ENCODE measurements at regions not wholly inside any gene's neighbourhood (a gene's known extent, or its start where the extent isn't known, plus 50 kb on each side); places are given as distances from the start of the nearest gene placed in this dataset.

DNA sequence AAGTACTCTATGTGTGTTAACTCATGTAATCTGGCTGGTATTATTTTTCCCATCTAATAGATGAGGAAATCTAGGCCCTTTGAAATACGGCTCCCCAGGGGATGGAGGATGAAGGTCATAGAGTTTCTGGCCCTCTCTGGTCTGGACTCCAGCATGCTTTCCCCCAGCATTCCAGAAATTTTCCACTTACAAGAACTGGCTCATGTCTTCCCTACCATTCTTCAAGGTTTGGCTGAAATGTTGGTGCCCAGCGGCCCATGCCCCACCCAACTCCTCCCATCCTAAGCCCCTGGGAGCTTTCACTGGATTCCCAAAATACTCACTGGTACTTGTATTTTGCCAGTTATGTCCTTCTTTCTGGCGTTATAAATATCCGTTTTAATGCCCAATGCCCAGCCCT lies 237.5 kb upstream of the NLRP1 start:
- WGBS, 2 donors, result 65 to 81% methylated on average over 4 of the region's 4 CpGs
- no peak overlapping the region for H3K9ac ChIP-seq (ENCODE audit: insufficient read depth in 1 of 2, low read length in 2 of 2)
- no peak overlapping the region for H3K4me3 ChIP-seq
- no peak overlapping the region for H3K27ac ChIP-seq (ENCODE audit: low read depth in 1 of 2, low read length in 1 of 2)
- H3K36me3 ChIP-seq (ENCODE audit: control insufficient read depth in 4 of 4, insufficient read depth in 4 of 4, low read length in 4 of 4), result no peaks in the 10 kb centered on the region
- no peak for ATAC-seq (ENCODE audit: insufficient read depth, low FRiP score)
- DNase-seq, result no peak
- no peaks in the 10 kb centered on the region for H3K4me1 ChIP-seq (ENCODE audit: control insufficient read depth in 5 of 5, insufficient read depth in 5 of 5, low read length in 5 of 5)
- H3K9me3 ChIP-seq (ENCODE audit: control insufficient read depth in 4 of 4, insufficient read depth in 3 of 4, low read length in 3 of 4), result no peaks in the 10 kb centered on the region
- H3K27me3 ChIP-seq (ENCODE audit: control insufficient read depth in 3 of 3, insufficient read depth in 3 of 3, low read length in 2 of 3), result peaks cover 0 to 2% (median 0%) of the 10 kb centered on the region in 3 donors
- TF ChIP-seq, protein P1, sequence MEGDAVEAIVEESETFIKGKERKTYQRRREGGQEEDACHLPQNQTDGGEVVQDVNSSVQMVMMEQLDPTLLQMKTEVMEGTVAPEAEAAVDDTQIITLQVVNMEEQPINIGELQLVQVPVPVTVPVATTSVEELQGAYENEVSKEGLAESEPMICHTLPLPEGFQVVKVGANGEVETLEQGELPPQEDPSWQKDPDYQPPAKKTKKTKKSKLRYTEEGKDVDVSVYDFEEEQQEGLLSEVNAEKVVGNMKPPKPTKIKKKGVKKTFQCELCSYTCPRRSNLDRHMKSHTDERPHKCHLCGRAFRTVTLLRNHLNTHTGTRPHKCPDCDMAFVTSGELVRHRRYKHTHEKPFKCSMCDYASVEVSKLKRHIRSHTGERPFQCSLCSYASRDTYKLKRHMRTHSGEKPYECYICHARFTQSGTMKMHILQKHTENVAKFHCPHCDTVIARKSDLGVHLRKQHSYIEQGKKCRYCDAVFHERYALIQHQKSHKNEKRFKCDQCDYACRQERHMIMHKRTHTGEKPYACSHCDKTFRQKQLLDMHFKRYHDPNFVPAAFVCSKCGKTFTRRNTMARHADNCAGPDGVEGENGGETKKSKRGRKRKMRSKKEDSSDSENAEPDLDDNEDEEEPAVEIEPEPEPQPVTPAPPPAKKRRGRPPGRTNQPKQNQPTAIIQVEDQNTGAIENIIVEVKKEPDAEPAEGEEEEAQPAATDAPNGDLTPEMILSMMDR (IDR thresholded peaks at IDR 0.05; ENCODE audit: control extremely low read depth, extremely low read depth), result no peak

DNA sequence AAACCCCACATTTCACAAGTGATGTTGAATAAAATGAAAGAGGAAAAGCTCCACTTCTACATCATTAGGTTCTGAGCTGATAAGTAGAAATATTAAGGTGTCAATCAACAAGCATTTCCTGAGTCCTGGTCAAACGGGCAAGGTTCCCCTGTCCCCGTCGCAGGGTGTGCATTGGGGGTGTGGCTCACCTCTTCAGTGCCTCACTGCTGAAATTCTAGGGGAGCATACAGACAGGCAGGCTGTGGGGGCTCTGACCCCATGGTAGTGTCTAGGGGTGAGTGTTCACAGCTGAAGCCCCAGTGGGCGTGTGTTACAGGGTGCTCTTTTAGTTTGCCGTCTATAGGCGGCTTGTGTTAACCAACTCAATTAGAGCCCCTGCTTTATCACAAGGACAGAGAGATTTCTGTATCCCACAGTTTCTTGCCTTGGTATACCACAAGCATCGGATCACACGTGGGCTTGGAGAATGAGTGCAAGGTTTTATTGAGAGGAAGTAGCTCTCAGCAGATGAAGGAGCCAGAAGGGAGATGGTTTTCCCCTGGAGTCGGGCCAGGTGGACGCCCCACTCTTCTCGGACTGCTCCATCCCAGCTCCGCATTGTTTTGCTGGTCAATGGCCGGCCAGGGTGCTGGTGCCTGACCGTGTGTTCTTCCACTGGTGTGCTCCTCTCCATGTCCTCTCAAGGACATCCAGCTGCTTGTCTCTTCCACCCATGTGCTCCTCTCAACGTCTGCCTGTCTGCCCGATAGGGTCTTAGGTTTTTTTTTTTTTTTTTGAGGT lies 238.2 kb upstream of the NLRP1 start:
- 68 to 82% methylated on average over 16 of the region's 16 CpGs for WGBS, 2 donors

DNA sequence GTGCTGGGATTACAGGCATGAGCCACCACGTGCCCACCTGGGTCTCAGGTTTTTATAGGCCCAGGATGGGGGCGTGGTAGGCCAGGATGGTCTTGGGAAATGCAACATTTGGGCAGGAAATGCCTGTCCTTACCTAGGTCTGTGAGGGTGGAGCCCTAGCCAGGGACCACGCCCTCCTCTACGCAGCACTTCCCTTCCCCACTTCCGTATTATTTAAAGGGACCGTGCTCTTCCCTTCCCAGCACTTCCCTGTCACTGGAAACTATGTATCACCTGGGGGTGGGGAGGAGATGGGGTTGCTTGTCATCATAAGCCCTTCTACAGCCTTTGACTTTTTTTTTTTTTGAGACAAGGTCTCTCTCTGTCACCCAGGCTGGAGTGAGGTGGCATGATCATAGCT lies 238.9 kb upstream of the NLRP1 start:
- 53 to 59% methylated on average over 6 of the region's 6 CpGs for WGBS, 2 donors
- no peak for ATAC-seq (ENCODE audit: insufficient read depth, low FRiP score)
- no peak for DNase-seq
- no peaks in the 10 kb centered on the region for H3K27me3 ChIP-seq (ENCODE audit: control insufficient read depth in 3 of 3, insufficient read depth in 3 of 3, low read length in 2 of 3)
- no peaks in the 10 kb centered on the region for H3K36me3 ChIP-seq (ENCODE audit: control insufficient read depth in 4 of 4, insufficient read depth in 4 of 4, low read length in 4 of 4)
- H3K27ac ChIP-seq (ENCODE audit: low read depth in 1 of 2, low read length in 1 of 2), result no peak overlapping the region
- no peak overlapping the region for H3K9ac ChIP-seq (ENCODE audit: insufficient read depth in 1 of 2, low read length in 2 of 2)
- TF ChIP-seq, protein P1 (IDR thresholded peaks at IDR 0.05; ENCODE audit: control extremely low read depth, extremely low read depth), result no peak
- H3K4me3 ChIP-seq, result no peak overlapping the region
- H3K9me3 ChIP-seq (ENCODE audit: control insufficient read depth in 4 of 4, insufficient read depth in 3 of 4, low read length in 3 of 4), result peaks cover 0 to under 1% (median 0%) of the 10 kb centered on the region in 4 donors
- no peaks in the 10 kb centered on the region for H3K4me1 ChIP-seq (ENCODE audit: control insufficient read depth in 5 of 5, insufficient read depth in 5 of 5, low read length in 5 of 5)

More for the DNA sequence above, 238.2 kb upstream of the NLRP1 start:
- H3K4me1 ChIP-seq (ENCODE audit: control insufficient read depth in 5 of 5, insufficient read depth in 5 of 5, low read length in 5 of 5), result no peaks in the 10 kb centered on the region
- H3K36me3 ChIP-seq (ENCODE audit: control insufficient read depth in 4 of 4, insufficient read depth in 4 of 4, low read length in 4 of 4), result no peaks in the 10 kb centered on the region
- no peak overlapping the region for H3K4me3 ChIP-seq
- no peak overlapping the region for H3K27ac ChIP-seq (ENCODE audit: low read depth in 1 of 2, low read length in 1 of 2)
- DNase-seq (no peak), ATAC-seq (ENCODE audit: insufficient read depth, low FRiP score) (no peak)
- TF ChIP-seq, protein P1 (IDR thresholded peaks at IDR 0.05; ENCODE audit: control extremely low read depth, extremely low read depth), result no peak
- no peaks in the 10 kb centered on the region for H3K9me3 ChIP-seq (ENCODE audit: control insufficient read depth in 4 of 4, insufficient read depth in 3 of 4, low read length in 3 of 4)
- H3K27me3 ChIP-seq (ENCODE audit: control insufficient read depth in 3 of 3, insufficient read depth in 3 of 3, low read length in 2 of 3), result peaks cover 0 to 2% (median 0%) of the 10 kb centered on the region in 3 donors
- H3K9ac ChIP-seq (ENCODE audit: insufficient read depth in 1 of 2, low read length in 2 of 2), result no peak overlapping the region

Measured in lung (tissue), 11 donors.